GM12891 (cell line): ENCODE measurements at regions not wholly inside any gene's neighbourhood (a gene's known extent, or its start where the extent isn't known, plus 50 kb on each side); places are given as distances from the start of the nearest gene placed in this dataset.

Source experiments
- POLR2A ChIP-seq: IDR thresholded peaks from 2 replicates; pipeline ENCODE4 v1.6.1; 2011; ENCODE audit warnings: low read depth, low read length, control low read depth
- POLR2AphosphoS5 ChIP-seq: IDR thresholded peaks from 2 replicates; pipeline ENCODE4 v1.6.1; 2011; ENCODE audit warnings: low read depth, low read length, control low read depth

GRCh38 chr2:147366279-147366678 lies 478.6 kb upstream of the ACVR2A start:
- TF ChIP-seq POLR2A, result no peak
- TF ChIP-seq POLR2AphosphoS5, result no peak
